ENCODE measurements at regions not wholly inside any gene's neighbourhood (a gene's known extent, or its start where the extent isn't known, plus 50 kb on each side); places are given as distances from the start of the nearest gene placed in this dataset.
"Not testable (repeated sequence)": the region's sequence is repeated elsewhere in the genome, so short reads cannot be mapped to it uniquely, and the experiment has no call there.

DNA sequence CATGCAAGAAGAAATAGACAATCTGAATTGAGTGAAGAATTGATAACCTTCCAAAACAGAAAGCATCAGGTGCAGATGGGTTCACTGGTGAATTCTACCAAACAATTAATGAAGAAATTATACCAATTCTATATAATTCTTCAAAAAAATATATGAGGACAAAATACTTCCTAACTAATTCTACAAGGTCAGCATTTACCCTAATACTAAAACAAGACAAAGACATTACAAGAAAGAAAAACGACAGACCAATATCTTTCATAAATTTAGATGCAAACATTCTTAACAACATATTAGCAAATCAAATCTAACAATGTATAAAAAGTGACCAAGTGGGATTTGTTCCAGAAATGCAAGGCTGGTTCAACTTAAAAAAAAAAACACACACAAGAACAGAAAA lies 183.9 kb downstream of the BARX1 start:
- in situ Hi-C loops (cut with HindIII; ENCODE audit: low sequenced_read_pairs) = no loop called here
- DNase-seq (ENCODE audit: low spot score) = no peak

DNA sequence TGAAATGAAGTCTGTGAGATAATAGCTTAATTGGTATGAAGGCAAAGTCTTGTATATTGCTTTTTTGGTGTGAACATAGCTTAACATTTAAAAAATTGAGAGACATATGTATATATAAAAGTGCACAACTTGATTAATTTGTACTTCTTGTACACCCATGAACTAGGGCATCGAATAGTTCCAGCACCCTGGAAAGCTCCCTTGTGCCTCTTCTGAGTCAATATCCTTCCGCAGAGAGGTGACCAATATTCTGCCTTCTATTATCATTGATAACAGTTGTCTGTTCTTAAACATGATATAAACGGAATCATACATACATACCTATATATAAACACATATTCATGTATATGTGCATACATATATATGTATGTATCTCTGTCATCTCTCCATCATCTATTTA lies 185.4 kb downstream of the PHF2 start:
- in situ Hi-C loops (cut with HindIII; ENCODE audit: low sequenced_read_pairs) = no loop called here

DNA sequence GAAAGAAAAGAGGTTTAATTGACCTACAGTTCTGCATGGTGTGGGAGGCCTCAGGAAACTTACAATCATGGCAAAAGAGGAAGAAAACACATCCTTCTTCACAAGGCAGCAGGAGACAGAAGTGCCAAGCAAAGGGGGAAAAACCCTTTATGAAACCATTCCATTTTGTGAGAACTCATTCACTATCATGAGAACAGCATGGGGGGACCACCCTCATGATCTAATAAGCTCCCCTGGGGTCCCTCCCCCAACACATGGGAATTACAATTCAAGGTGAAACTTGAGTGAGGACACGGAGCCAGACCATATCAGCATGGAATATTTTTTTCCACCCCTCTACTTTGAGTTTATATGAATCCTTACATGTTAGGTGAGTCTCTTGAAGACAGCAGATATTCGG lies 173.7 kb downstream of the PHF2 start:
- in situ Hi-C loops (cut with HindIII; ENCODE audit: low sequenced_read_pairs) = no loop called here
- DNase-seq (ENCODE audit: low spot score) = no peak

More for the DNA sequence above, 185.4 kb downstream of the PHF2 start:
- DNase-seq (ENCODE audit: low spot score) = no peak

DNA sequence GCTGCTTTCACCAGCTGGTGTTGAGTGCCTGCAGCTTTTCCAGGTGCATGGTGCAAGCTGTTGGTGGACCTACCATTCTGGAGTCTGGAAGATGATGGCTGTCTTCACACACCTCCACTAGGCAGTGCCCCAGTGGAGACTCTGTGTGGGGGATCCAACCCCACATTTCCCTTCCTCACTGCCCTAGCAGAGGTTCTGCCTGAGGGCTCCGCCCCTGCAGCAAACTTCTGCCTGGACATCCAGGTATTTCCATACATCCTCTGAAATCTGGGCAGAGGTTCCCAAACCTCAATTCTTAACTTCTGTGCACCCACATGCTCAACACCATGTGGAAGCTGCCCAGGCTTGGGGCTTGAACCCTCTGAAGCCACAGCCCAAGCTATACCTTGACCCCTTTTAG lies 172.4 kb downstream of the PHF2 start:
- in situ Hi-C loops (cut with HindIII; ENCODE audit: low sequenced_read_pairs); DNase-seq (ENCODE audit: low spot score): not testable (repeated sequence)

DNA sequence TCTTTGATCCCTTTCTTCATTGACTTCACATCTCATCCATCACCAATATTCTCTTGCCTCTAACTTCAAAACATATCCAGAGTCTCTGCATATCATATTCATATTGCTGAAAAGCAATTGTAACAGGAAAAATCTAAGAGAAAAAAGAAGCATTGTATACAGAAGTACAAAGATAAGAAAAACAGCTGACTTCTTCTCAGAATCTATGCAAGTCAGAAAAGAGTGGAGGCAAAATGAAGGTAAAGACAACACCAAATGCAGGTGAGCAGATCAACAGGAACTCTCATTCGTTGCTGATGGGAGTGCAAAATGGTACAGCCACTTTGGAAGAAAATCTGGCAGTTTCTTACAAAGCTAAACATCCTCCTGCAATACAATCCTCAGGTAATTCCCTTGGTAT lies 155.6 kb downstream of the PHF2 start:
- no peak for DNase-seq (ENCODE audit: low spot score)
- in situ Hi-C loops (cut with HindIII; ENCODE audit: low sequenced_read_pairs) = no loop called here

DNA sequence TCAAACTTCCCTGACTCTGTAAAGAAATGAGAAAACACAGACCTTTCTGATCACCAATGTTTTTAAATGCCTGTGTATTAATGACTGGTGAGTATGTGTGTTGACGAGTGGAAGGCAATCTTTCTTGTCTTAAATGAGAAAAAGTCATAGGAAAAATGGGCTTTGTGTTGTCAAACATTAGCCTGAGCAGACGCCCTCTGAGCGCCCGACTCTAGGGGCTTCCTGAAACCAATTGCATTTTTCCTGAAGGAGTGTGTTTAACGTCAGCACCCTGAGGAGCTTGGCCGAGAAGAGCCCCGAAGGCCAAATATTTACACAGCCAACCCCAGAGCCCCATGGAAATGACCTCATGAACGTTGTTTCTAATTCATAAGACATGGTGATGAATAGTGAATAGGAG lies 154.3 kb downstream of the PHF2 start:
- in situ Hi-C loops (cut with HindIII; ENCODE audit: low sequenced_read_pairs) = no loop called here
- DNase-seq (ENCODE audit: low spot score) = no peak

DNA sequence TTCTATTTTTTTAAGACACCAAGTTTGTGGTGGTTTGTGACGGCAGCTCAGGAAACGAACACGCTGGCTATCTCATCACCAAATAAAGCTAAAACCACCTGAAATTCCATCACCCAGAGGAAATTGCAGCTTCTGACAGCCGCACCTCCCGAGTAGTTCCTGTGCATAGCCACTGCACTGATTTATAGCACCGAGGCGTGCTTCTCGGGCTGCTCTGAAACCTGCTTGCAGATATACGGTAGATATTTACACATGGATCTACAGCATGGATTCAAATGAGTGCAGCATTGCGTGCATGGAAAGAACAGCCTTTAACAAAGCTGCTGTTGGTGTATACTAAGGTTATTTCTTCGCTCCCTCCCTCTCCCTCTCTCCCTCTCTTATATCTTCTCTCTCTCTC lies 153.8 kb downstream of the PHF2 start:
- in situ Hi-C loops (cut with HindIII; ENCODE audit: low sequenced_read_pairs) = no loop called here

More for the DNA sequence above, 153.8 kb downstream of the PHF2 start:
- no peak for DNase-seq (ENCODE audit: low spot score)
